NCI-H526 (cell line): ENCODE measurements at regions not wholly inside any gene's neighbourhood (a gene's known extent, or its start where the extent isn't known, plus 50 kb on each side); places are given as distances from the start of the nearest gene placed in this dataset.

Experiments
- DNase-seq, 2 experiments: peaks; one replicate each; lab custom pipeline; 2025; lab: John Stamatoyannopoulos, UW

- no peak for DNase-seq
These were observed 88.5 kb upstream of the HMCN1 start for GRCh38 chr1:185645686-185646085.

GRCh38 chr1:185645162-185645640 is 89.0 kb upstream of the HMCN1 start:
- no peak for DNase-seq

GRCh38 chr1:185644531-185644930 is 89.7 kb upstream of the HMCN1 start:
- no peak for DNase-seq

DNA sequence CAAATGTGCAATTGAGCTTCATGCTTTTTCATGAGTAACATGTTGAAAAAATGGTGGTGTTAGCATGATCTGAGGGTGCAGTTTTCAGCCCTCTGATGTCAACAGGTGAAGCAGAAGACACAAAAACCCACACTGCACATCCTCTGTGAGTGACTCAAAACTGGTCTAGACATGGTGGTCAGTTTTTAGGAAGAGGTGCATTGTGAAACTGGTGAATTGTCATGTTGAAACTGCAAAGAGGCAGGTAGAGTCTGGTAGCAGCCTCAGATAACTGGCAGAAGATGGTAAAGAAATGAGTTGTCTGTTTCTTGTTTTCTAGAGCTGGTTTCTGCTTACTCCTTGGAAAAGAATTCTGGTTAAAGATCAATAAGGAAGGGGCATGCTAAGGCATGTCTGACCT is 97.3 kb upstream of the HMCN1 start:
- no peak for DNase-seq

GRCh38 chr1:185634704-185635103 is 99.5 kb upstream of the HMCN1 start:
- no peak for DNase-seq

- no peak for DNase-seq
These were observed 101.3 kb upstream of the HMCN1 start for GRCh38 chr1:185632659-185633423.

- DNase-seq = no peak
These were observed 102.3 kb upstream of the HMCN1 start for GRCh38 chr1:185631843-185632242.

GRCh38 chr1:185627761-185628501 is 106.3 kb upstream of the HMCN1 start:
- no peak for DNase-seq

DNA sequence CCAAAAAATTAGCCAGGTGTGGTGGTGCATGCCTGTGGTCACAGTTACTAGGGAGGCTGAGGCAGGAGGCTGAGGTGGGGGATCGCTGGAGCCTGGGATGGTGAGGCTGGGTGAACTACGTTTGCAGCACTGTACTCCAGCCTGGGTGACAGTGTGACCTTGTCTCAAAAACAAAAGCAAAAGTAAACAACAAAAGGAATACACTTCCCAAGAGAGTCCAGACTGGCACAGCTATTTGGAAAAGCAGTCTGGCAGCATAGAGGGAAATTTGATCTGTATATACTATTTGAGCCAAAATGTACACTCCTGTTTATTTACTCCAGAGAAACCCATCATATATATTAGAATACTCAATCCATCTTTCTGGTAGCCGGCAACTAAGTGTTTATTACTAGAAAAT is 107.0 kb upstream of the HMCN1 start:
- peak in 1 of 2 experiments; percentile 23 for DNase-seq

DNA sequence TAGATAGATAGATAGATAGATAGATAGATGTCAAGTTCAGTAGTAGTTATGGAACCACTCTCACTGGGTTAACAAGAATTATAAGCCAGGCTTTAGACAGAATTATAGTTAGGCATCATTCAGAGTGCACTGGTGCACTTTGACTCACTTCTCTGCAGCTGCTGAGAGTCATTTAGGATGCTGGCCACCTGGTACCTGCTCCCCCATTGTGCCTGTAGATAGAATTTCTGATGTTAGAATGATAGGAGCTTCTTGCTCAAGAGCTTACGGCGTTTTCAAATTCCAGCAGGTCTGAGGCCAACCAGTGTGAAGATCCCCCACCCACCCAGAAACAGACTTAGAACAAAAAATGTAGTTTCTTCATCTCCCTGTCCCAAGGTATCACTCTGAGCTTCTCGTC is 107.8 kb upstream of the HMCN1 start:
- no peak for DNase-seq

- DNase-seq = no peak
These were observed 123.2 kb upstream of the HMCN1 start for GRCh38 chr1:185610954-185611353.

DNA sequence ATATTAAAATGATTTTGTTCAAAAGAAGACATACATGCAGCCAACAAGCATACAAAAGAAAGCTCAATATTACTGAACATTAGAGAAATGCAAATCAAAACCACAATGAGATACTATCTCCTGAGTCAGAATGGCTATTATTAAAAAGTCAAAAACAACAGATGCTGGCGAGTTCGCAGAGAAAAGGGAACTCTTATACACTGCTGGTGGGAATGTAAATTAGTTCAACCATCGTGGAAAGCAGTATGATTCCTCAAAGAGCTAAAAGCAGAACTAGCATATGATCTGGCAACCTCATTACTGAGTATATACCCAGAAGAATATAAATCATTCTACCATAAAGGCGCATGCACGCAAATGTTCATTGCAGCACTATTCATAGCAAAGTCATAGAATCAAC is 126.0 kb upstream of the HMCN1 start:
- DNase-seq = peak; percentile 87 to 93

- peak in 1 of 2 experiments; percentile 68 for DNase-seq
These were observed 131.0 kb upstream of the HMCN1 start for GRCh38 chr1:185603158-185603557.

GRCh38 chr1:185601189-185601588 is 133.0 kb upstream of the HMCN1 start:
- DNase-seq = no peak

DNA sequence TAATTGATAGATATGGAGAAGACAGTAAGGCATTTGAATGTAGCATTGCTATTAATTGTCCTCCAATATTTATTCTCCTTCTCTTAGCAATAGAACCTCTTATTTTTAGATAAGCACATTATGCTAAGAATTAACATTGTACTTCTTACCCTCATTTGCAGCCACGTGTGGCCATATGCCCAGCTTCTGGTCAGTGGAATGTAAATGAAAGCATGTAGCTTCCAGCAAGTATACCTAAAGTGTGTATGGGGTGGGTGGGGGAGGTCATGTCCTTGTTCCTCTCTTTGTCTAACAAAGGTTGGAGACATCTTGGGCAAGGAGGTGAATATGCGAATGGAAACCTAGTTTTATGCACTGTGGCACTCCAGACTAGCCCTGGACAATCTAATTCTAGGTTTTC is 133.6 kb upstream of the HMCN1 start:
- DNase-seq = no peak

DNA sequence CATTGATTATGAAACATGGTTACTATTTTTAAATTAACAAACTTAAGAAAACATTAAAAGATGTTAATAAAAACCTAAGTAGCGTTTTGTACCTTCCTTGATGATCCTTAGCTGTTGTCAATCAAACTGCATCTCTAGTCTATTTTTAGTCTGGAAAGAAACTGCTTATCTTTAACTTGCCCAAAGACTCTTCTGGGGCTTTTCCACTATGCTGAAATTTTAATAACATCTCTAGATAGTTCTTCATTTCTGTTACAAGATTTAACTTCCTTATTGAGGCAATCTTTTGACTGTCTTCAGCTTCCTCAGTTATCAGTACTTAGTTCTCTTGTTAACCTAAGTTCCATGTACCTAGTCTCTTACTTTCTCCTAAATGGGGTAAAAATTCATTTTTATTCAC is 135.9 kb upstream of the HMCN1 start:
- no peak for DNase-seq

GRCh38 chr1:185595835-185596667 is 138.1 kb upstream of the HMCN1 start:
- peak; percentile 84 to 96 for DNase-seq

GRCh38 chr1:185594786-185595410 is 139.3 kb upstream of the HMCN1 start:
- DNase-seq = no peak

DNA sequence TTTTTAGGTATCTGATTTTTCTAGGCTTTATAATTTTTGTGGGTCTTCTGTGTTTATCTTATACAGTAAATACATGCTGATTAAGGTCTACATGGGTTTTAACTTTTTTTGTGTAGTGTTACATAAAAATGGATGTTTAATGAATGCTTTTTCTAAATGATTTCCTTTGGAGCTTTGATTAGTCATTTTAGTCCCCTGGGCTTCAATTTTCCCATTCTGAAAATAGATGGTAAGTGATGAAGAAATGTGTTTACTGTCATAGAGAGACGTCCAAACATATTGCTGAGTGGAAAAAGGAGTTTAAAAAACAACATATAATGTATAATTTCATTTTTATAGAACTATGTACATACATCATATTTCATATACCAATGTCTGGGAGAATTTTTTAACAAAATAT is 140.9 kb upstream of the HMCN1 start:
- DNase-seq = no peak

GRCh38 chr1:185585770-185586169 is 148.4 kb upstream of the HMCN1 start:
- DNase-seq = peak in 1 of 2 experiments; percentile 46

DNA sequence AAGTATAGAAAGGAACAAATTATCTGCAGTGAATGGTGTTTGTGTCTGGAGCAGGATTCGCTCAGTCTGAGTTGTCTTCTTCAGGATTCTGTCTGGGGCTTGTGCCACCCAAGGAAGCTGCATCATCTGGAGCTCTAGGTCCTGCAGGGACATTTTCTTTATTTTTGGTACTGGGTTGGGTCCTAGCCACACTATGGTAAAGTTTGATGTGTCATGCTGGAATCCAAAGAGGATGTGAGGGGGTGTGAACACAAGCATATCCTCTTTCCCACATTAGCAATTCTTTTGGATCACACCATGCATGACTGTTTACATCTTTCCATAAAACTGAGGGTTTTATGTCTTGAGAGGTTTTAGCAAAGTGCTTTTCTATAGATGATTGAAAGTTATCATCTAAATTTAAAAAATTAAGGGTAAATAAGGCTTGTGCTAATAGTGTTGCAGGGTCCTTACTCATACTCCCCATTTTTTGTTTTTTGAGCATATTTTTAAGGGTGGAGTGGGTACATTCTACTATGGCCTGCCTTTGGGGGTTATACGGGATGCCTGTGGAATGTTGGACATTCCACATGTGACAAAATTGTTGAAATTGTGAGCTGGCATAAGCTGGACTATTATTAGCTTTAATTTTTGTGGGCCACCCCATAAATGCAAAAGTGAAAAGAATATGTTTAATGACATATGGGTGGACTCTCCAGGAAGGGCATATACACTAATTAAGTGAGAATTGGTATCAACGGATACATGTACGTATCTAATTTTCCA is 152.0 kb upstream of the HMCN1 start:
- DNase-seq = no peak
